NT2/D1 (cell line): ENCODE measurements at regions not wholly inside any gene's neighbourhood (a gene's known extent, or its start where the extent isn't known, plus 50 kb on each side); places are given as distances from the start of the nearest gene placed in this dataset.

Experiments used
- DNase-seq: peaks from one replicate; pipeline ENCODE4 v3.0.0-alpha.2; 2011; ENCODE audit warnings: low read depth, low spot score
- H3K27me3 ChIP-seq: 2 replicates; pipeline ENCODE4 v1.6.0; 2011; ENCODE audit warnings: mild to moderate bottlenecking; ENCODE audit not compliant: insufficient read length, insufficient read depth
- H3K36me3 ChIP-seq: 2 replicates; pipeline ENCODE4 v1.6.1; 2011; ENCODE audit warnings: mild to moderate bottlenecking, low read length, mixed read lengths; ENCODE audit not compliant: insufficient read depth, insufficient read length
- H3K4me1 ChIP-seq: 2 replicates; pipeline ENCODE4 v1.5.1; 2011; ENCODE audit not compliant: insufficient read depth, insufficient read length
- H3K4me3 ChIP-seq: 2 replicates; pipeline ENCODE4 v1.5.1; 2011; ENCODE audit warnings: low read depth; ENCODE audit not compliant: insufficient read length
- H3K9ac ChIP-seq: 2 replicates; pipeline ENCODE4 v1.6.0; 2011; ENCODE audit warnings: low read depth; ENCODE audit not compliant: insufficient read length
- H3K9me3 ChIP-seq: 2 replicates; pipeline ENCODE4 v1.5.1; 2011; ENCODE audit warnings: mild to moderate bottlenecking, low read length; ENCODE audit not compliant: insufficient read depth
- SUZ12 ChIP-seq: IDR thresholded peaks from 2 replicates; pipeline ENCODE4 v1.6.1; 2011; ENCODE audit not compliant: insufficient read length, insufficient read depth; ENCODE audit errors: extremely low read depth
- YY1 ChIP-seq: IDR thresholded peaks from 2 replicates; pipeline ENCODE4 v1.6.1; 2011; ENCODE audit not compliant: insufficient read length, insufficient read depth
- ZNF274 ChIP-seq: IDR thresholded peaks from 2 replicates; pipeline ENCODE4 v1.6.1; 2011; ENCODE audit warnings: mild to moderate bottlenecking, low read depth, low read length

- no peaks in the 10 kb centered on the region for H3K4me1 ChIP-seq
- TF ChIP-seq ZNF274 (no peak), YY1 (no peak), SUZ12 (no peak)
- H3K27me3 ChIP-seq: no peaks in the 10 kb centered on the region
- no peaks in the 10 kb centered on the region for H3K36me3 ChIP-seq
- no peak overlapping the region for H3K4me3 ChIP-seq
- no peak overlapping the region for H3K9ac ChIP-seq
- H3K9me3 ChIP-seq: no peaks in the 10 kb centered on the region
- DNase-seq: no peak
Observed at GRCh38 chr14:31927348-31927832, 149.7 kb upstream of the ARHGAP5 start.

DNA sequence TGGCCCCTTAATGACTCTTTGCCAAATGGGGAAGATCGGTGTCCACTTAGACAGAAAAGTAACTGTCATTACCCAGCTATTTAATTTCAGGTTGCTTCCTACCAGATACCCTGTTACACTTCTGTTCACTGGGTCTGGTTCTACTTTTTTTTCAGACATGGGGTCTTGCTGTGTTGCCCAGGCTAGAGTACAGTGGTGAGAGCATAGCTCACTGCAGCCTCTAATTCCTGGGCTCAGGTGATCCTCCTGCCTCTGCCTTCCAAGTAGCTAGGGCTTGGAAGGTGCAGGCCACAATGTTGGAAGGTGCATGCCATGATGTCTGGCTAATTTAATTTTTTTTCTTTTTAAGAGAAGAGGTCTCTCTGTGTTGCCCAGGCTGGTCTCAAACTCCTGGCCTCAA lies 147.0 kb upstream of the ARHGAP5 start:
- no peak for DNase-seq
- TF ChIP-seq YY1 (no peak), SUZ12 (no peak), ZNF274 (no peak)
- Histone ChIP-seq H3K9ac (no peak overlapping the region), H3K27me3 (no peaks in the 10 kb centered on the region), H3K9me3 (no peaks in the 10 kb centered on the region), H3K4me3 (no peak overlapping the region), H3K4me1 (no peaks in the 10 kb centered on the region), H3K36me3 (no peaks in the 10 kb centered on the region)

GRCh38 chr14:31930493-31931240 lies 146.4 kb upstream of the ARHGAP5 start:
- no peak for DNase-seq
- Histone ChIP-seq H3K27me3 (no peaks in the 10 kb centered on the region), H3K4me1 (no peaks in the 10 kb centered on the region), H3K9ac (no peak overlapping the region), H3K36me3 (no peaks in the 10 kb centered on the region), H3K9me3 (no peaks in the 10 kb centered on the region), H3K4me3 (no peak overlapping the region)
- TF ChIP-seq ZNF274 (no peak), YY1 (no peak), SUZ12 (no peak)

DNA sequence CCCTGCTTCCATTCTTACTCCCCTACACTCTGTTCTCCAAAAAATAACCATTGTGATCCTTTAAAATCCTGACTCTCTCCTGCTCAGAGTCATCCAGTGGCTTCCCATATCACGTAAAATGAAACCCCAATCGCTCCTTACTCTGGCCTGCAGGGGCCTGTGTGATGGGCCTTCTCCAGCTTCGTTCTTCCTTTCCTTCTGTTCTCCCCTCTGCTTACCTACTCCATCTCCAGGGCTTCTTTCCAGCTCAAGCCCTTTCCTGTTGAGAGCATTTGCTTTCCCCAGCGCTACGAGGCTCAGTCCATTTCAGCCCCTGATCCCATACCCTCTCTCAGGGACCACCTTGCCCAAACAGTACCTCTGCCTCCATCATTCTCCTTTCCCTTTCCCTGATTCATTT lies 144.4 kb upstream of the ARHGAP5 start:
- H3K36me3 ChIP-seq: no peaks in the 10 kb centered on the region
- H3K9me3 ChIP-seq: no peaks in the 10 kb centered on the region
- no peaks in the 10 kb centered on the region for H3K27me3 ChIP-seq
- no peaks in the 10 kb centered on the region for H3K4me1 ChIP-seq
- no peak overlapping the region for H3K4me3 ChIP-seq
- TF ChIP-seq ZNF274 (no peak), SUZ12 (no peak), YY1 (no peak)
- no peak overlapping the region for H3K9ac ChIP-seq
- no peak for DNase-seq

DNA sequence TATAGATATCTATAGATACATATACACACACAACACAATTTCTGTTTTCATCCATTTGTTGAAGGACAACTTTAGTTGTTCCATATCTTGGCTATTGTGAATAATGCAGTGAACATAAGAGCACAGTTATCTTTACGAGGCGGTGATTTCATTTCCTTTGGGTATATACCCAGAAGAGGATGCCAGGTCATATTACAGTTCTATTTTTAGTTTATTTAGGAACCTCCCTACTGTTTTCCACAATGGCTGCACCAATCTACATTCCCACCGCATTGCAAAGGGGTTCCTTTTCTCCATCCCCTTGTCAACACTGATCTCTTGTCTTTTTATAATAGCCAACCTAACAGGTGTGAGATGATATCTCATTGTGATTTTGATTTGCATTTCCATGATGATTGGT lies 143.4 kb upstream of the ARHGAP5 start:
- no peak for TF ChIP-seq YY1
- DNase-seq: peak; percentile 15
- Histone ChIP-seq H3K9me3 (no peaks in the 10 kb centered on the region), H3K27me3 (no peaks in the 10 kb centered on the region), H3K36me3 (no peaks in the 10 kb centered on the region), H3K4me1 (no peaks in the 10 kb centered on the region), H3K9ac (no peak overlapping the region), H3K4me3 (no peak overlapping the region)

- TF ChIP-seq ZNF274: no peak
- TF ChIP-seq YY1: no peak
- no peak for TF ChIP-seq SUZ12
- Histone ChIP-seq H3K4me1 (no peaks in the 10 kb centered on the region), H3K9me3 (no peaks in the 10 kb centered on the region), H3K9ac (no peak overlapping the region), H3K27me3 (no peaks in the 10 kb centered on the region), H3K4me3 (no peak overlapping the region), H3K36me3 (no peaks in the 10 kb centered on the region)
- peak; percentile 74 for DNase-seq
Observed at GRCh38 chr14:31934767-31935266, 142.3 kb upstream of the ARHGAP5 start.

DNA sequence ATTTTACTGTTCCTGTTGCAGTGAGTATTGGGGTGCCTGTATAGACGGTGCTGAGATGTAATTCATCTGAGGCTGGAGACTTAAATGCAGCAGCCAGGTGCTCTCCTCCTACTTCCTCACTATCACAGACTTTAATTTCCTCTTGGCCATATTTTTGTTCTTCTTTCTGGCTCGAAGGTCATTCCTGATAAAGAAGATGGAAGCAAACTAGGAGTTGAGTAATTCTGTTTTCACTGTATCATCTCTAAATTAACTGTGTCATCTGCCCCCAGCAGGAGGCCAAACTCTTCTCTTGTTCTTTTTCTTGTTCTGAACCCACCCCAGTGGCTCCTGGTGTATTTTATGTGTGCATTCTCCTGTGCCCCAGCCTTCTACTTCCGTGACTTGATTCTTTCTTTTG lies 141.7 kb upstream of the ARHGAP5 start:
- Histone ChIP-seq H3K4me1 (no peaks in the 10 kb centered on the region), H3K36me3 (no peaks in the 10 kb centered on the region), H3K9me3 (no peaks in the 10 kb centered on the region), H3K27me3 (no peaks in the 10 kb centered on the region), H3K9ac (no peak overlapping the region), H3K4me3 (no peak overlapping the region)
- TF ChIP-seq YY1 (no peak), ZNF274 (no peak), SUZ12 (no peak)
- DNase-seq: no peak

DNA sequence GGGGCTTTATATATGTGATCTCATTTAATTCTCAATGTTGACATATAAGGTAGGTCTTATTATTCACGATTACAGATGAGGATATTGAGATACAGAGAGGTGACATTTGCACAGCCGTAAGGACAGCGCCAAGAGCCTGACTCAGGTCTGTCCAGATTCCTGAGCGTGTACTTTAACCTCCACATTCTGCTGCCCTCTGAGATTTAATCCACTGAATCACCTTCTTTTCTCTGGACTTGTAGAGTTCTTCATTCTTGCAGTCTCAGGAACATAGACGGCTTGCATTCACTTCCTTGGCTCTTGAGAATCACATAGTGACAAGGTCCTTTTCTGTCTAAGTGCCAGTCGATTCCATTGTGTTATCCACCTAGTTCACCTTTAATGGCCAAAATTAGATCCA lies 141.0 kb upstream of the ARHGAP5 start:
- TF ChIP-seq SUZ12 (no peak), YY1 (no peak), ZNF274 (no peak)
- H3K9me3 ChIP-seq: no peaks in the 10 kb centered on the region
- DNase-seq: no peak
- no peaks in the 10 kb centered on the region for H3K27me3 ChIP-seq
- H3K9ac ChIP-seq: no peak overlapping the region
- no peak overlapping the region for H3K4me3 ChIP-seq
- H3K4me1 ChIP-seq: no peaks in the 10 kb centered on the region
- no peaks in the 10 kb centered on the region for H3K36me3 ChIP-seq
